ENCODE measurements at regions not wholly inside any gene's neighbourhood (a gene's known extent, or its start where the extent isn't known, plus 50 kb on each side); places are given as distances from the start of the nearest gene placed in this dataset.

GRCh38 chr17:83144421-83145357, 65.3 kb downstream of the METRNL start:
- WGBS (ENCODE audit: insufficient coverage) = 49% methylated on average over 13 of the region's 16 CpGs
- peak in 2 of 6 donors; percentile 9 to 51 for DNase-seq (ENCODE audit: low read depth in 4 of 6, low spot score in 6 of 6)
- no peaks in the 10 kb centered on the region for H3K27me3 ChIP-seq (ENCODE audit: control insufficient read depth, insufficient read depth, low read length)
- no peaks in the 10 kb centered on the region for H3K9me3 ChIP-seq (ENCODE audit: control insufficient read depth, insufficient read depth, low read length)
- no peak overlapping the region for H3K4me3 ChIP-seq (ENCODE audit: low read depth, low read length)
- H3K4me1 ChIP-seq (ENCODE audit: control insufficient read depth, insufficient read depth, low read length) = no peaks in the 10 kb centered on the region
- peak overlapping the region; percentile 17 for H3K27ac ChIP-seq (ENCODE audit: low read depth, low read length)
- no peaks in the 10 kb centered on the region for H3K36me3 ChIP-seq (ENCODE audit: control insufficient read depth, insufficient read depth, low read length)

- H3K27ac ChIP-seq (ENCODE audit: low read depth, low read length) = peak overlapping the region; percentile 40
- no peaks in the 10 kb centered on the region for H3K9me3 ChIP-seq (ENCODE audit: control insufficient read depth, insufficient read depth, low read length)
- no peak overlapping the region for H3K4me3 ChIP-seq (ENCODE audit: low read depth, low read length)
- no peaks in the 10 kb centered on the region for H3K27me3 ChIP-seq (ENCODE audit: control insufficient read depth, insufficient read depth, low read length)
- no peak for DNase-seq (ENCODE audit: low read depth in 4 of 6, low spot score in 6 of 6)
- WGBS (ENCODE audit: insufficient coverage) = 39% methylated on average over 2 of the region's 5 CpGs
- H3K36me3 ChIP-seq (ENCODE audit: control insufficient read depth, insufficient read depth, low read length) = no peaks in the 10 kb centered on the region
- no peaks in the 10 kb centered on the region for H3K4me1 ChIP-seq (ENCODE audit: control insufficient read depth, insufficient read depth, low read length)
Observed at GRCh38 chr17:83145358-83145738, 65.9 kb downstream of the METRNL start.

DNA sequence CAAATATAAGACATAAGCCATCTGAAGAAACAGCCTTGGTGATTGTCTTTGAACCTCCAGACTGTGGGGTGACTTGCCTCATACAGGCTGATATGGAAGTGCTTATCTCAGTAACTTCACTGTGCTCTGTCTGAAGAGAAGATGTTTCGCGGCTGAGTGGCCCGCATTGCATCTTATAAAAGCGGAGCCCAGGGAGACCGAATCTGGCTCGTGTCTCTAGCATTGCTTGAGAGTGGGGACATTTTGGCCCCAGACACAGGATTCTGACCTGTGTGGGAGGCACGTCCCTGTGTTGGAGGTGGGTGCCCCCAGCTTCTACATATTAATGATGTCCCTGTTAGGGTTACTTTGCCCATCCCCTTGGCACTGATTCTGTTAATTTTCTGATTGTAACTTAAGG, 66.4 kb downstream of the METRNL start:
- Histone ChIP-seq H3K9me3 (ENCODE audit: control insufficient read depth, insufficient read depth, low read length) (no peaks in the 10 kb centered on the region), H3K27ac (ENCODE audit: low read depth, low read length) (no peak overlapping the region), H3K4me3 (ENCODE audit: low read depth, low read length) (no peak overlapping the region), H3K4me1 (ENCODE audit: control insufficient read depth, insufficient read depth, low read length) (peaks cover under 1% of the 10 kb centered on the region), H3K36me3 (ENCODE audit: control insufficient read depth, insufficient read depth, low read length) (no peaks in the 10 kb centered on the region), H3K27me3 (ENCODE audit: control insufficient read depth, insufficient read depth, low read length) (no peaks in the 10 kb centered on the region)
- 100% methylated on average over 2 of the region's 7 CpGs for WGBS (ENCODE audit: insufficient coverage)
- DNase-seq (ENCODE audit: low read depth in 4 of 6, low spot score in 6 of 6) = no peak

DNA sequence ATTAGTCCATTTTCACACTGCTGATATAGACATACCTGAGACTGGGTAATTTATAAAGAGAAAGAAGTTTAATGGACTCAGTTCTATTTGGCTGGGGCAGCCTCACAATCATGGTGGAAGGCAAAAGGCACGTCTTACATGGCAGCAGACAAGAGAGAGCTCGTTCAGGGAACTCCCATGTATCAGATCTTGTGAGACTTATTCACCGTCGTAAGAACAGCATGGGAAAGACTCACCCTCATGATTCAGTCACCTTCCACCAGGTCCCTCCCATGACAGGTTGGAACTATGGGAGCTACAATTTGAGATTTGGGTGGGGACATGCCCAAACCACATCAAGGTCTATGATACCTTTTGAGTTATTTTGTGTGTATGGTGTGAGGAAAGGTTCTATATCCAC, 66.9 kb downstream of the METRNL start:
- Histone ChIP-seq H3K9me3 (ENCODE audit: control insufficient read depth, insufficient read depth, low read length) (no peaks in the 10 kb centered on the region), H3K36me3 (ENCODE audit: control insufficient read depth, insufficient read depth, low read length) (no peaks in the 10 kb centered on the region), H3K27me3 (ENCODE audit: control insufficient read depth, insufficient read depth, low read length) (no peaks in the 10 kb centered on the region), H3K27ac (ENCODE audit: low read depth, low read length) (no peak overlapping the region), H3K4me1 (ENCODE audit: control insufficient read depth, insufficient read depth, low read length) (peaks cover 6% of the 10 kb centered on the region), H3K4me3 (ENCODE audit: low read depth, low read length) (no peak overlapping the region)
- 85% methylated on average over 2 of the region's 4 CpGs for WGBS (ENCODE audit: insufficient coverage)
- DNase-seq (ENCODE audit: low read depth in 4 of 6, low spot score in 6 of 6) = no peak

GRCh38 chr17:83147280-83147679, 67.9 kb downstream of the METRNL start:
- Histone ChIP-seq H3K4me1 (ENCODE audit: control insufficient read depth, insufficient read depth, low read length) (peaks cover 15% of the 10 kb centered on the region), H3K36me3 (ENCODE audit: control insufficient read depth, insufficient read depth, low read length) (peaks cover 4% of the 10 kb centered on the region), H3K9me3 (ENCODE audit: control insufficient read depth, insufficient read depth, low read length) (no peaks in the 10 kb centered on the region), H3K27me3 (ENCODE audit: control insufficient read depth, insufficient read depth, low read length) (no peaks in the 10 kb centered on the region), H3K27ac (ENCODE audit: low read depth, low read length) (no peak overlapping the region), H3K4me3 (ENCODE audit: low read depth, low read length) (no peak overlapping the region)
- no peak for DNase-seq (ENCODE audit: low read depth in 4 of 6, low spot score in 6 of 6)

DNA sequence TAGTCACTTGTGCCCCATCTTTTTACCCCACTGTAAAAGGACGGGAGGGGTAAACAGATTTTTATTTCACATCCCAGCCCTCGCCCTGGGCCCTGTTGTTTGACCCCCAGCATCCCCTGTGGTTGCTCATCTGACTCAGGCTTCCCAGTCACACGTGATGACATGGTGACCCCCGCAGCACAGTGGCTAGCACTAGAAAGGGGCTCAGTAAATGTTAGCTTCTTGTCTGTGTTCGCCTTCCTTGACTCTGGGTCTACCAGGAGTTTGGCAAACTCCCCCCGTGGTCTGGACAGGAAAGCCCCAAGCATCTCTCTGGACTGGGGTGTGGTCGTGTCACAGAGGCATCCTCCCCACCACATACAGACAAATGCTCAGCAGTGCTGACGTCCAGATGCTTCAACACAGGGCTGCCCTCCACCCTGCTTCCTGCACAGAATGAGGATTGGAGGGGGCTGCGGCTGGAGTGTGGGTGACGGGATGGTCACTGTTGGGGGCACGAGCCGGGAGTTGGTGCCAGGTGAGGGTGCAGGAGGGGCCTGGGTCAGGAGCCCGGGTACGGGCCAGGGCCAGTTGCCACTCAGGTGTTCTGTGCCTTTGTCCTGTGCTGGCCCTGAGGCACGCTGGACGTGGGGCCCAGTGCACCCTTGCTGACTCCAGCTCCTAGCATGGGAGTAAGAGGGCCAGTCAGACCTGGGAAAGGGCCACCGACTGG, 69.1 kb downstream of the METRNL start:
- no peaks in the 10 kb centered on the region for H3K9me3 ChIP-seq (ENCODE audit: control insufficient read depth, insufficient read depth, low read length)
- H3K27ac ChIP-seq (ENCODE audit: low read depth, low read length) = no peak overlapping the region
- DNase-seq (ENCODE audit: low read depth in 4 of 6, low spot score in 6 of 6) = no peak
- H3K36me3 ChIP-seq (ENCODE audit: control insufficient read depth, insufficient read depth, low read length) = peaks cover 4% of the 10 kb centered on the region
- no peaks in the 10 kb centered on the region for H3K27me3 ChIP-seq (ENCODE audit: control insufficient read depth, insufficient read depth, low read length)
- no peak overlapping the region for H3K4me3 ChIP-seq (ENCODE audit: low read depth, low read length)
- H3K4me1 ChIP-seq (ENCODE audit: control insufficient read depth, insufficient read depth, low read length) = peaks cover 21% of the 10 kb centered on the region
- 81% methylated on average over 13 of the region's 17 CpGs for WGBS (ENCODE audit: insufficient coverage)

DNA sequence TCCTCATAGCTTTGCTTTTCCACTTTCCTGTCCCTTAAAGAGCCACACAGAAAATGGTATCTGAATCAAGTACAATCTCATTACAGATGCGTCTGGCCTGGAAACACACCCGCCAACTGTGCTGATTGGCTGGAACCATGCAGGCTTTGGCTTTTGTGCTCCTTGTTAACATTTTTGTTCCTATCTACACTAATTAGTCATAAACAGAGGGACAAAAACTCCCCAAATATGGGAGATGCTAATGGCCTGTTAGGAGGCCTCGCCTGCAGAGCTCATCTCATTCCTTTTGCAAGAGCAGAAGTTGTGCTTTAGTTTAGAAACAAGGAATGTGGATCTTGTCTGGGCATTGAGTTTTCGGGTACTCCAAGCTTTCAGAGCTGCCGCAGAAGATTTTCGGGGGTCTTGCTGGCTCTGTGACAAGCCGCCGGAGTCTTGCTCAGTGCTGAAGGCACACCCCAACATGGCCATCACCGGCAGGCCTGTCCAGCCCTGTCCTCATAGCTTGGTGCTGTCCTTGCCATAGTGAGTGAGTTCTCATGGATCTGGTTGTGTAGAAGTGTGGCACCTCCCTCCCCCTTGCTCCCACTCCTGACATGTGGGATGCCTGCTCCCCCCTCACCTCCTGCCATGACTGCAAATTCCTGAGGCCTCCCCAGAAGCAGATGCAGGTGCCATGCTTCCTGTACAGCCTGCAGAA, 69.8 kb downstream of the METRNL start:
- no peak overlapping the region for H3K27ac ChIP-seq (ENCODE audit: low read depth, low read length)
- peak in 2 of 6 donors; percentile 11 to 63 for DNase-seq (ENCODE audit: low read depth in 4 of 6, low spot score in 6 of 6)
- H3K27me3 ChIP-seq (ENCODE audit: control insufficient read depth, insufficient read depth, low read length) = no peaks in the 10 kb centered on the region
- H3K36me3 ChIP-seq (ENCODE audit: control insufficient read depth, insufficient read depth, low read length) = peaks cover 4% of the 10 kb centered on the region
- WGBS (ENCODE audit: insufficient coverage) = 84% methylated on average over 6 of the region's 9 CpGs
- no peak overlapping the region for H3K4me3 ChIP-seq (ENCODE audit: low read depth, low read length)
- H3K4me1 ChIP-seq (ENCODE audit: control insufficient read depth, insufficient read depth, low read length) = peaks cover 27% of the 10 kb centered on the region
- no peaks in the 10 kb centered on the region for H3K9me3 ChIP-seq (ENCODE audit: control insufficient read depth, insufficient read depth, low read length)

- no peak for DNase-seq (ENCODE audit: low read depth in 4 of 6, low spot score in 6 of 6)
- H3K9me3 ChIP-seq (ENCODE audit: control insufficient read depth, insufficient read depth, low read length) = no peaks in the 10 kb centered on the region
- H3K27ac ChIP-seq (ENCODE audit: low read depth, low read length) = no peak overlapping the region
- H3K4me3 ChIP-seq (ENCODE audit: low read depth, low read length) = no peak overlapping the region
- 85% methylated on average over 14 of the region's 15 CpGs for WGBS (ENCODE audit: insufficient coverage)
- H3K4me1 ChIP-seq (ENCODE audit: control insufficient read depth, insufficient read depth, low read length) = peaks cover 27% of the 10 kb centered on the region
- peaks cover 4% of the 10 kb centered on the region for H3K36me3 ChIP-seq (ENCODE audit: control insufficient read depth, insufficient read depth, low read length)
- no peaks in the 10 kb centered on the region for H3K27me3 ChIP-seq (ENCODE audit: control insufficient read depth, insufficient read depth, low read length)
Observed at GRCh38 chr17:83149761-83150251, 70.4 kb downstream of the METRNL start.

- DNase-seq (ENCODE audit: low read depth in 4 of 6, low spot score in 6 of 6) = no peak
- Histone ChIP-seq H3K4me1 (ENCODE audit: control insufficient read depth, insufficient read depth, low read length) (peaks cover 27% of the 10 kb centered on the region), H3K4me3 (ENCODE audit: low read depth, low read length) (no peak overlapping the region), H3K36me3 (ENCODE audit: control insufficient read depth, insufficient read depth, low read length) (peaks cover 4% of the 10 kb centered on the region), H3K27ac (ENCODE audit: low read depth, low read length) (peak overlapping the region; percentile 80), H3K9me3 (ENCODE audit: control insufficient read depth, insufficient read depth, low read length) (no peaks in the 10 kb centered on the region), H3K27me3 (ENCODE audit: control insufficient read depth, insufficient read depth, low read length) (no peaks in the 10 kb centered on the region)
- 74% methylated on average over 3 of the region's 10 CpGs for WGBS (ENCODE audit: insufficient coverage)
Observed at GRCh38 chr17:83150369-83151055, 71.1 kb downstream of the METRNL start.

Measured in spinal cord (tissue), 9 donors.